22Rv1 (cell line): ENCODE measurements at regions not wholly inside any gene's neighbourhood (a gene's known extent, or its start where the extent isn't known, plus 50 kb on each side); places are given as distances from the start of the nearest gene placed in this dataset.
"Not testable (repeated sequence)": the region's sequence is repeated elsewhere in the genome, so short reads cannot be mapped to it uniquely, and the experiment has no call there.

Experiments used
- CTCF ChIP-seq: fragments of 450-650 bp; IDR thresholded peaks from 2 replicates; pipeline ENCODE4 v1.5.1; 2017; ENCODE audit warnings: mild to moderate bottlenecking
- ZFX ChIP-seq: fragments of 450-650 bp; IDR thresholded peaks from 2 replicates; pipeline ENCODE4 v1.6.1; 2017; ENCODE audit warnings: antibody characterized with exemption, borderline replicate concordance

GRCh38 chr7:82571047-82571446, 127.5 kb upstream of the CACNA2D1 start:
- not testable (repeated sequence) for TF ChIP-seq CTCF, ZFX
